H9 (cell line): ENCODE measurements at regions not wholly inside any gene's neighbourhood (a gene's known extent, or its start where the extent isn't known, plus 50 kb on each side); places are given as distances from the start of the nearest gene placed in this dataset.

ENCODE experiments used
- DNase-seq: peaks from one replicate; pipeline ENCODE4 v3.0.0-alpha.2; 2017
- H2AFZ ChIP-seq: one replicate; pipeline ENCODE4 v1.6.1; 2013; ENCODE audit warnings: mild to moderate bottlenecking, low read length, control low read depth, moderate library complexity
- H2AK5ac ChIP-seq: 2 replicates; pipeline ENCODE4 v1.6.1; 2013; ENCODE audit warnings: low read length, control low read depth, mixed read lengths; ENCODE audit not compliant: insufficient read length
- H2BK120ac ChIP-seq: one replicate; pipeline ENCODE4 v1.6.1; 2013; ENCODE audit warnings: low read depth, mild to moderate bottlenecking, low read length, control low read depth, inconsistent platforms; ENCODE audit not compliant: poor library complexity, severe bottlenecking
- H2BK12ac ChIP-seq: 2 replicates; pipeline ENCODE4 v1.6.1; 2013; ENCODE audit warnings: low read length, control low read depth, mixed read lengths, low read depth; ENCODE audit not compliant: insufficient read length
- H2BK15ac ChIP-seq: 2 replicates; pipeline ENCODE4 v1.6.1; 2013; ENCODE audit warnings: low read depth, low read length, control low read depth
- H2BK20ac ChIP-seq: one replicate; pipeline ENCODE4 v1.6.1; 2013; ENCODE audit warnings: low read depth, mild to moderate bottlenecking, low read length, control low read depth, inconsistent platforms; ENCODE audit not compliant: poor library complexity, severe bottlenecking
- H2BK5ac ChIP-seq: 2 replicates; pipeline ENCODE4 v1.6.1; 2013; ENCODE audit warnings: low read length, control low read depth, mixed read lengths; ENCODE audit not compliant: insufficient read length
- H3K14ac ChIP-seq: 2 replicates; pipeline ENCODE4 v1.6.1; 2013; ENCODE audit warnings: low read length, control low read depth; ENCODE audit not compliant: insufficient read depth
- H3K18ac ChIP-seq: 2 replicates; pipeline ENCODE4 v1.6.1; 2013; ENCODE audit warnings: low read depth, mild to moderate bottlenecking, mixed read lengths, low read length, control low read depth; ENCODE audit not compliant: insufficient read length
- H3K23ac ChIP-seq: 2 replicates; pipeline ENCODE4 v1.6.1; 2013; ENCODE audit warnings: low read length, control low read depth, mixed read lengths, low read depth; ENCODE audit not compliant: insufficient read length
- H3K23me2 ChIP-seq: 2 replicates; pipeline ENCODE4 v1.6.1; 2013; ENCODE audit warnings: low read depth, mild to moderate bottlenecking, mixed read lengths, low read length, control low read depth; ENCODE audit not compliant: insufficient read length, poor library complexity, severe bottlenecking
- H3K27ac ChIP-seq: 2 replicates; pipeline ENCODE4 v1.5.1; 2013; ENCODE audit warnings: low read length, control low read depth, mixed read lengths, low read depth; ENCODE audit not compliant: insufficient read length
- H3K27me3 ChIP-seq: 2 replicates; pipeline ENCODE4 v1.6.1; 2013; ENCODE audit warnings: low read length, control low read depth, inconsistent platforms; ENCODE audit not compliant: insufficient read depth
- H3K4ac ChIP-seq: 2 replicates; pipeline ENCODE4 v1.6.1; 2013; ENCODE audit warnings: low read depth, mild to moderate bottlenecking, control low read depth, inconsistent platforms, low read length, moderate library complexity
- H3K4me1 ChIP-seq: 2 replicates; pipeline ENCODE4 v1.6.1; 2013; ENCODE audit warnings: low read length, control low read depth, inconsistent platforms; ENCODE audit not compliant: insufficient read depth
- H3K4me2 ChIP-seq: 2 replicates; pipeline ENCODE4 v1.6.1; 2013; ENCODE audit warnings: low read length, control low read depth, mixed read lengths; ENCODE audit not compliant: insufficient read length, insufficient read depth
- H3K56ac ChIP-seq: 2 replicates; pipeline ENCODE4 v1.6.1; 2013; ENCODE audit warnings: low read depth, mild to moderate bottlenecking, mixed read lengths, low read length, control low read depth; ENCODE audit not compliant: insufficient read length
- H3K79me1 ChIP-seq: 2 replicates; pipeline ENCODE4 v1.6.1; 2013; ENCODE audit warnings: low read depth, mild to moderate bottlenecking, moderate library complexity, low read length, control low read depth, inconsistent platforms; ENCODE audit not compliant: insufficient read depth, poor library complexity, severe bottlenecking
- H3K79me2 ChIP-seq: 2 replicates; pipeline ENCODE4 v1.6.1; 2013; ENCODE audit warnings: low read length, control low read depth, inconsistent platforms; ENCODE audit not compliant: insufficient read depth
- H3K9ac ChIP-seq: 2 replicates; pipeline ENCODE4 v1.6.1; 2013; ENCODE audit warnings: low read length, control low read depth, mixed read lengths; ENCODE audit not compliant: insufficient read length; ENCODE audit errors: extremely low read depth
- H3K9me3 ChIP-seq: one replicate; pipeline ENCODE4 v1.6.1; 2013; ENCODE audit warnings: low read depth, low read length, inconsistent platforms; ENCODE audit not compliant: control insufficient read depth
- H3T11ph ChIP-seq: one replicate; pipeline ENCODE4 v1.6.1; 2013; ENCODE audit warnings: mild to moderate bottlenecking, low read length, control low read depth, inconsistent platforms
- H4K20me1 ChIP-seq: one replicate; pipeline ENCODE4 v1.6.1; 2013; ENCODE audit not compliant: control insufficient read depth, insufficient read length, insufficient read depth
- H4K5ac ChIP-seq: 2 replicates; pipeline ENCODE4 v1.6.1; 2013; ENCODE audit warnings: low read depth, mild to moderate bottlenecking, mixed read lengths, low read length, control low read depth; ENCODE audit not compliant: insufficient read length
- H4K8ac ChIP-seq: replicated peaks from 2 replicates; pipeline ENCODE4 v1.6.1; 2013; ENCODE audit warnings: low read length, control low read depth, mixed read lengths, low read depth; ENCODE audit not compliant: insufficient read length
- H4K91ac ChIP-seq: 2 replicates; pipeline ENCODE4 v1.6.1; 2013; ENCODE audit warnings: low read depth, mild to moderate bottlenecking, moderate library complexity, mixed read lengths, low read length, control low read depth; ENCODE audit not compliant: insufficient read length
- H3K27ac Mint-ChIP-seq, 3 experiments: 2 replicates in 2 of 3; 3 replicates in 1 of 3; pipeline ENCODE4 v1.8.0; 2020 to 2021; ENCODE audit warnings: mixed read lengths in 3 of 3, mild to moderate bottlenecking in 1 of 3, moderate library complexity in 1 of 3
- H3K27me3 Mint-ChIP-seq: 2 replicates; pipeline ENCODE4 v1.8.0; 2021; ENCODE audit warnings: low read depth, mild to moderate bottlenecking, moderate library complexity, mixed read lengths
- H3K36me3 Mint-ChIP-seq, 3 experiments: 2 replicates in 2 of 3; 3 replicates in 1 of 3; pipeline ENCODE4 v1.8.0; 2020 to 2021; ENCODE audit warnings: low read depth in 3 of 3, mixed read lengths in 3 of 3; ENCODE audit not compliant: insufficient read depth in 1 of 3
- H3K4me1 Mint-ChIP-seq, 2 experiments: 2 replicates each; pipeline ENCODE4 v1.8.0; 2020; ENCODE audit warnings: mixed read lengths in 2 of 2
- H3K4me3 Mint-ChIP-seq, 2 experiments: 2 replicates in 1 of 2; 3 replicates in 1 of 2; pipeline ENCODE4 v1.8.0; 2020 to 2021; ENCODE audit warnings: mild to moderate bottlenecking in 2 of 2, mixed read lengths in 2 of 2, moderate library complexity in 1 of 2
- H3K9me3 Mint-ChIP-seq, 2 experiments: 2 replicates in 1 of 2; 3 replicates in 1 of 2; pipeline ENCODE4 v1.8.0; 2020; ENCODE audit warnings: mild to moderate bottlenecking in 2 of 2, mixed read lengths in 2 of 2, moderate library complexity in 1 of 2
- WGBS: extraction: QIAGEN DNeasy Blood & Tissue Kit; methylation state at CpG from one replicate; pipeline ENCODE4 v1.1.7; 2013; ENCODE audit warnings: missing lambda C conversion rate, low lambda C conversion rate, mixed read lengths; ENCODE audit not compliant: insufficient read length; ENCODE audit errors: extremely low coverage; 5-methylcytosine and 5-hydroxymethylcytosine counted together
- TF ChIP-seq, protein P1 (sequence below): fragments of 200-600 bp; sonication (generic); conservative IDR thresholded peaks from 3 replicates; pipeline ENCODE4 v1.8.0; 2021; ENCODE audit warnings: antibody characterized with exemption, mild to moderate bottlenecking

- no peaks in the 10 kb centered on the region for H3K79me1 ChIP-seq
- H3K4me1 Mint-ChIP-seq: peaks cover 36 to 39% of the 10 kb centered on the region in 2 experiments
- no peak overlapping the region for H4K8ac ChIP-seq
- no peak overlapping the region for H3K23ac ChIP-seq
- H3K56ac ChIP-seq: no peak overlapping the region
- no CpG with 5 or more reads among the region's 1 CpG for WGBS
- H3K36me3 Mint-ChIP-seq: peaks cover 6 to 8% (median 6%) of the 10 kb centered on the region in 3 experiments
- no peak overlapping the region for H2BK120ac ChIP-seq
- H3K9me3 ChIP-seq: no peaks in the 10 kb centered on the region
- H2BK20ac ChIP-seq: no peak overlapping the region
- H3K79me2 ChIP-seq: no peaks in the 10 kb centered on the region
- TF ChIP-seq, protein P1, sequence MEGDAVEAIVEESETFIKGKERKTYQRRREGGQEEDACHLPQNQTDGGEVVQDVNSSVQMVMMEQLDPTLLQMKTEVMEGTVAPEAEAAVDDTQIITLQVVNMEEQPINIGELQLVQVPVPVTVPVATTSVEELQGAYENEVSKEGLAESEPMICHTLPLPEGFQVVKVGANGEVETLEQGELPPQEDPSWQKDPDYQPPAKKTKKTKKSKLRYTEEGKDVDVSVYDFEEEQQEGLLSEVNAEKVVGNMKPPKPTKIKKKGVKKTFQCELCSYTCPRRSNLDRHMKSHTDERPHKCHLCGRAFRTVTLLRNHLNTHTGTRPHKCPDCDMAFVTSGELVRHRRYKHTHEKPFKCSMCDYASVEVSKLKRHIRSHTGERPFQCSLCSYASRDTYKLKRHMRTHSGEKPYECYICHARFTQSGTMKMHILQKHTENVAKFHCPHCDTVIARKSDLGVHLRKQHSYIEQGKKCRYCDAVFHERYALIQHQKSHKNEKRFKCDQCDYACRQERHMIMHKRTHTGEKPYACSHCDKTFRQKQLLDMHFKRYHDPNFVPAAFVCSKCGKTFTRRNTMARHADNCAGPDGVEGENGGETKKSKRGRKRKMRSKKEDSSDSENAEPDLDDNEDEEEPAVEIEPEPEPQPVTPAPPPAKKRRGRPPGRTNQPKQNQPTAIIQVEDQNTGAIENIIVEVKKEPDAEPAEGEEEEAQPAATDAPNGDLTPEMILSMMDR: no peak
- H3K27me3 Mint-ChIP-seq: no peaks in the 10 kb centered on the region
- no peak overlapping the region; a peak in 1 of 7 replicates for H3K27ac Mint-ChIP-seq
- H3K14ac ChIP-seq: no peak overlapping the region
- no peaks in the 10 kb centered on the region; the same call in 1 of the 2 replicates for H3K4me1 ChIP-seq
- no peaks in the 10 kb centered on the region for H4K20me1 ChIP-seq
- no peaks in the 10 kb centered on the region for H3K23me2 ChIP-seq
- no peak overlapping the region for H2BK12ac ChIP-seq
- no peak for DNase-seq
- H4K5ac ChIP-seq: no peak overlapping the region
- no peak overlapping the region for H3K18ac ChIP-seq
- H3K27ac ChIP-seq: no peak overlapping the region
- H2BK15ac ChIP-seq: no peak overlapping the region
- H3K27me3 ChIP-seq: no peaks in the 10 kb centered on the region
- no peak overlapping the region for H3K4me3 Mint-ChIP-seq
- no peak overlapping the region for H4K91ac ChIP-seq
- H2AFZ ChIP-seq: no peak overlapping the region
- no peak overlapping the region for H3K9ac ChIP-seq
- H2AK5ac ChIP-seq: no peak overlapping the region
- no peak overlapping the region for H3K4me2 ChIP-seq
- no peak overlapping the region for H2BK5ac ChIP-seq
- H3K9me3 Mint-ChIP-seq: peaks cover 5 to 6% of the 10 kb centered on the region in 2 experiments; a peak in 4 of 5 replicates
- no peak overlapping the region for H3T11ph ChIP-seq
- H3K4ac ChIP-seq: no peak overlapping the region
Observed at GRCh38 chr3:25173606-25174005, 254.5 kb upstream of the RARB start.
